Right lobe of liver (tissue), 6 donors: ENCODE measurements at regions not wholly inside any gene's neighbourhood (a gene's known extent, or its start where the extent isn't known, plus 50 kb on each side); places are given as distances from the start of the nearest gene placed in this dataset.

Experiments
- ATAC-seq, 4 donors: fragments of 200-7000 bp; cut with Tn5 transposase; one replicate each; pipeline ENCODE4 v1.9.1; 2020; ENCODE audit warnings: mild to moderate bottlenecking in 4 of 4, moderate library complexity in 4 of 4
- DNase-seq, 3 donors: peaks; one replicate each; pipeline ENCODE4 v3.0.0-alpha.2; 2020
- H3K27ac ChIP-seq, 3 donors: fragments of 200-600 bp; one replicate each; pipeline ENCODE4 v1.8.0; 2022
- H3K27me3 ChIP-seq, 2 donors: fragments of 200-600 bp; one replicate each; pipeline ENCODE4 v1.8.0; 2022
- H3K36me3 ChIP-seq, 4 donors: fragments of 200-600 bp; sonication (generic) in 1 of 4; one replicate each; pipeline versions ENCODE4 v1.5.1 to v1.8.0; 2017 to 2022; ENCODE audit warnings: control low read depth in 1 of 4
- H3K4me1 ChIP-seq, 4 donors: fragments of 200-600 bp; sonication (generic) in 1 of 4; one replicate each; pipeline versions ENCODE4 v1.5.1 to v1.8.0; 2017 to 2022; ENCODE audit warnings: control low read depth in 1 of 4
- H3K4me3 ChIP-seq, 3 donors: fragments of 200-600 bp; one replicate each; pipeline ENCODE4 v1.8.0; 2022
- H3K9me3 ChIP-seq, 4 donors: fragments of 200-600 bp; sonication (generic) in 1 of 4; one replicate each; pipeline versions ENCODE4 v1.5.1 to v1.8.0; 2017 to 2022; ENCODE audit warnings: control low read depth in 1 of 4
- POLR2A ChIP-seq: fragments of 450-650 bp; IDR thresholded peaks from one replicate; pipeline ENCODE4 v1.6.1; 2017; ENCODE audit warnings: antibody characterized with exemption, mild to moderate bottlenecking
- WGBS: methylation state at CpG from one replicate; pipeline ENCODE4 v1.1.6; 2018; ENCODE audit warnings: low coverage, low lambda C conversion rate; ENCODE audit not compliant: insufficient coverage; ENCODE audit errors: missing lambda C conversion rate; 5-methylcytosine and 5-hydroxymethylcytosine counted together
- intact Hi-C, 2 donors: fragments of 100-400 bp; cut with DNase I; formaldehyde crosslinking; loops; one replicate each; pipeline versions ENCODE4 v1.11.2 to v1.14.1; 2022
- TF ChIP-seq, protein P1 (sequence below), 4 donors: fragments of 200-600 bp in 3 of 4; fragments of 450-650 bp in 1 of 4; IDR thresholded peaks; one replicate each; pipeline versions ENCODE4 v1.5.1 to v1.8.0; 2016 to 2022; ENCODE audit warnings: antibody characterized with exemption in 4 of 4, mild to moderate bottlenecking in 2 of 4
- donor health status: DM: no; HTN: yes; CAD: no.
- donor health status: DM: no; HTN: no; CAD: no.
- donor health status: DM: no; HTN: no; CAD: no.
- donor health status: DM: no; HTN: yes; CAD: no.
- donor health status: DM: no; HTN: yes; CAD: no.

DNA sequence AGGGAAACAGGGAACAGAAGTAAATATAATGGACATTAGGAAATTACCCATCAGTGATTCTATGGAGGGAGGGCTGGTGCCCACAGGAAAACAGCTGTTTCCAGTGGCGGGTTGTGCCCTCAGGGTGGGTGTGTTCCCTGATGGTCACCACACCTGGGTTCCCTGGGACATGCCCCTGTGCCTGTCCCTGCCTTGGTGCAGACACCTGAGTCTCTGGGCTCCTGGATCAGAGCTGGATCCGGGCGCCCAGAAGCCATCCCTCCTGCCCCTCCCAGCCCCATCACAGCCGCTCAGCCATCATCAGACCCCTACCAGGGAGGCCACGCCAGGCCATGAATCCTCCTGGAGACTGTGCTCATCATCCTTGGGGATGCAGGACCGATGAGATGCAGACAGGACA lies 307.2 kb upstream of the SFSWAP start:
- Histone ChIP-seq H3K4me1 (no peaks in the 10 kb centered on the region), H3K27ac (no peak overlapping the region), H3K27me3 (no peaks in the 10 kb centered on the region), H3K9me3 (no peaks in the 10 kb centered on the region), H3K36me3 (no peaks in the 10 kb centered on the region), H3K4me3 (no peak overlapping the region)
- intact Hi-C loops: no loop called here
- TF ChIP-seq, protein P1, sequence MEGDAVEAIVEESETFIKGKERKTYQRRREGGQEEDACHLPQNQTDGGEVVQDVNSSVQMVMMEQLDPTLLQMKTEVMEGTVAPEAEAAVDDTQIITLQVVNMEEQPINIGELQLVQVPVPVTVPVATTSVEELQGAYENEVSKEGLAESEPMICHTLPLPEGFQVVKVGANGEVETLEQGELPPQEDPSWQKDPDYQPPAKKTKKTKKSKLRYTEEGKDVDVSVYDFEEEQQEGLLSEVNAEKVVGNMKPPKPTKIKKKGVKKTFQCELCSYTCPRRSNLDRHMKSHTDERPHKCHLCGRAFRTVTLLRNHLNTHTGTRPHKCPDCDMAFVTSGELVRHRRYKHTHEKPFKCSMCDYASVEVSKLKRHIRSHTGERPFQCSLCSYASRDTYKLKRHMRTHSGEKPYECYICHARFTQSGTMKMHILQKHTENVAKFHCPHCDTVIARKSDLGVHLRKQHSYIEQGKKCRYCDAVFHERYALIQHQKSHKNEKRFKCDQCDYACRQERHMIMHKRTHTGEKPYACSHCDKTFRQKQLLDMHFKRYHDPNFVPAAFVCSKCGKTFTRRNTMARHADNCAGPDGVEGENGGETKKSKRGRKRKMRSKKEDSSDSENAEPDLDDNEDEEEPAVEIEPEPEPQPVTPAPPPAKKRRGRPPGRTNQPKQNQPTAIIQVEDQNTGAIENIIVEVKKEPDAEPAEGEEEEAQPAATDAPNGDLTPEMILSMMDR (IDR thresholded peaks at IDR 0.05): no peak
- TF ChIP-seq POLR2A: no peak
- ATAC-seq (no peak), DNase-seq (no peak)
- 14% methylated on average over 1 of the region's 6 CpGs for WGBS

- no peak for TF ChIP-seq POLR2A
- TF ChIP-seq, protein P1 (IDR thresholded peaks at IDR 0.05): no peak
- no peak for ATAC-seq
- intact Hi-C loops: no loop called here
Observed at GRCh38 chr12:131404705-131405104, 306.2 kb upstream of the SFSWAP start.

DNA sequence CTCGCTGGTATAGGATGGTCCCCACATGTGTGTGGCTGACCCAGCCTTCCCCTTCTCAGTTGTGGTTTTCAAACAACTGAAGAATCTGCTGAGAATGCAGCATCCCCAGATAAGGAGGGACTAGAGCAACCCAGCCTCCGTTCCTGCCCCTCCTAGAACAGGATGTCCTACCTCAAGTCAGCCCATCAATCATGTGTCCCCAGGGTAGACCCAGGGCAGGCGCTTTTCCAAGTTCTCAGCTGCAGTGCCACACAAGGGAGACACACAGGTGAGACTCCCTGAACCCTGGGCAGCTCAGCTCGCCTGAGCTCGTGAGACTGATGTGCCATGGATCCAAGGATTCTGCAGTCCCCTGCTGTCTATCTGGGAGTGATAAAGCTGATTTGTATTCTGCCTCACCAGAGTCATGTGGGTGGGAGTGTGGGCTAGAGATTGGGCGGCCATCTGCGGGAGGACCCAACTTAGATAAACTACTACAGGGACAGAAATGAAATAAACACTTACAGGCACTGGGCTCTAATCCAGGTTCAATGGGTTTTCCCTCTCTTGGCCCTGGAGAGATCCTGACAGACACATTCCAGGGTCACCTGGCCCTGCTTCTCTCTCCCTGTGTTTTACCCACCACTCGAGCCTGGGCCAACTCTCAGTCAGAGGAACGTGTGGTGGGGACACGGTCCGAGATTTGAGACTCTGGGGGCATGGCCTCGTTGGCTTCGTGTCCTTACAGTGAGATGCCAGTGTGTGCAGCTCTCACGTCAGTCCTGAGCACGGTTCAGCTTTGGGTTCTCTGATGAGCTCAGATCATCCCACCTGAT lies 303.5 kb upstream of the SFSWAP start:
- Histone ChIP-seq H3K27me3 (no peaks in the 10 kb centered on the region), H3K4me1 (no peaks in the 10 kb centered on the region), H3K36me3 (no peaks in the 10 kb centered on the region), H3K9me3 (no peaks in the 10 kb centered on the region), H3K4me3 (no peak overlapping the region), H3K27ac (no peak overlapping the region)
- no peak for ATAC-seq
- intact Hi-C loops: no loop called here
- no peak for DNase-seq
- no peak for TF ChIP-seq POLR2A
- TF ChIP-seq, protein P1 (IDR thresholded peaks at IDR 0.05): no peak
- 47% methylated on average over 9 of the region's 15 CpGs for WGBS

More at GRCh38 chr12:131404705-131405104, 306.2 kb upstream of the SFSWAP start:
- Histone ChIP-seq H3K4me1 (no peaks in the 10 kb centered on the region), H3K27me3 (no peaks in the 10 kb centered on the region), H3K36me3 (no peaks in the 10 kb centered on the region), H3K4me3 (no peak overlapping the region), H3K9me3 (no peaks in the 10 kb centered on the region), H3K27ac (no peak overlapping the region)
- WGBS: 48% methylated on average over 3 of the region's 3 CpGs
- no peak for DNase-seq

GRCh38 chr12:131408036-131408365 lies 302.9 kb upstream of the SFSWAP start:
- Histone ChIP-seq H3K4me1 (no peaks in the 10 kb centered on the region), H3K27me3 (no peaks in the 10 kb centered on the region), H3K36me3 (no peaks in the 10 kb centered on the region), H3K4me3 (no peak overlapping the region), H3K9me3 (no peaks in the 10 kb centered on the region), H3K27ac (no peak overlapping the region)
- TF ChIP-seq, protein P1 (IDR thresholded peaks at IDR 0.05): no peak
- TF ChIP-seq POLR2A: no peak
- DNase-seq (no peak), ATAC-seq (no peak)
- intact Hi-C loops: no loop called here
- WGBS: no CpG with 5 or more reads among the region's 6 CpGs
